ENCODE measurements at regions not wholly inside any gene's neighbourhood (a gene's known extent, or its start where the extent isn't known, plus 50 kb on each side); places are given as distances from the start of the nearest gene placed in this dataset.
A peak's percentile ranks its signal among the peaks of the same experiment; 100 is the strongest.

DNA sequence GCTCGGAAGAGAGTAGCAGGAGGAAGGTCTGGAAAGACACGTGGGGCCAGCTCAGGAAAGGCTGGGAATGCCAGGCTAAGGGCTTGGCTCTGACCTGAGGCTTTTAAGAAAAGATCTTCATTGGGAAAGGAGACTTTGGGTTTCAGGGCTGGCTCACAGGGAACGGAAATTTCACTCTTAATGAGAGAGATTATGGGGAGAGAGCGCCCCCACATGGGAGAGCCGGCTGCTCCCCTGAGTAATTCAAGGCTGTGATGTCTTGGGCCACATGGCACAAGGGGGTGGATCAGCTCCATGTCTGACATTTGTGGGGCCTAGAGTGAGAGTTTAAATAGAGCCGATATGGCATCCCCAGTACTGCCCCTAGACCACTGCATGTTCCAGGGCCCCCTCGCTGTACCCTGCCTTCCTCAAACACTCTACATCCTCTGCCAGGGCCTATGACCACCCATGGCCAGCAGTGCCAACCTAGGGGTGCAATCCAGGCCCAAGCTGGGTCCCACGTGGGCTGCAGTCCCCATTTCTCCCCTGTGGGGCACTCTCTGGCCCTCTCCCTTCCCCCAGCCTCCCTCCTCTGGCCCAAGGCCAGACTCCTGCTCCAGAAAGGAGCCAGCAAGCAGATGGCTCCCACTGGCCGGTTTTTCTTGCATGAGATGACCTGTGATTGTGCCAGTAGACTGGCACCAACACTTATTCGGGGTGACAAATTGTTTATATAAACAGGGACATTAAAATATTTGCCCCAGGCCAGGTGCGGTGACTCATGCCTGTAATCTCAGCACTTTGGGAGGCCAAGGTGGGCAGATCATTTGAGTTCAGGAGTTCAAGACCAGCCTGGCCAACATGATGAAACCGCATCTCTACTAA, 75.2 kb downstream of the ISX start:
- CTCF ChIA-PET: interaction anchor here (1.2 to 2.6 kb wide), 3 partner anchors 9 to 50 kb away, joined by 3 to 15 read pairs (median 11); no protein-coding TSS in a partner anchor
- WGBS (ENCODE audit: low lambda C conversion rate): 6% methylated on average over 10 of the region's 12 CpGs

GRCh38 chr22:35148381-35148780, 82.4 kb downstream of the ISX start:
- Histone ChIP-seq H3K27me3 (ENCODE audit: insufficient read depth) (peaks cover 5% of the 10 kb centered on the region; the same call in 1 of the 2 replicates), H3K4me3 (ENCODE audit: low read depth in 2 of 2, low read length in 1 of 2) (no peak overlapping the region), H3K79me2 (ENCODE audit: insufficient read depth) (no peaks in the 10 kb centered on the region), H3K9ac (no peak overlapping the region), H3K27ac (ENCODE audit: low read depth in 2 of 2, low read length in 1 of 2) (no peak overlapping the region), H3K9me3 (no peaks in the 10 kb centered on the region), H3F3A (replicated peaks; ENCODE audit: insufficient read depth) (no peaks in the 10 kb centered on the region), H3K9me2 (no peaks in the 10 kb centered on the region), H3K4me2 (no peak overlapping the region), H3K36me3 (replicated peaks in 1 of 2; ENCODE audit: control insufficient read depth in 1 of 2, insufficient read depth in 2 of 2, low read length in 1 of 2) (no peaks in the 10 kb centered on the region), H4K20me1 (ENCODE audit: insufficient read depth) (no peaks in the 10 kb centered on the region), H2AFZ (ENCODE audit: low read depth) (no peak overlapping the region), H3K4me1 (ENCODE audit: control insufficient read depth in 1 of 2, insufficient read depth in 2 of 2, low read depth in 1 of 2, low read length in 1 of 2) (no peaks in the 10 kb centered on the region; a peak in 1 of 4 replicates)
- CTCF ChIA-PET: interaction anchor here (1.0 to 1.5 kb wide), 5 partner anchors 9 to 733 kb away, joined by 3 to 4 read pairs (median 4); no protein-coding TSS in a partner anchor
- POLR2A ChIA-PET: no interaction called here
- no peak for DNase-seq
- 50% methylated on average over 2 of the region's 2 CpGs for WGBS (ENCODE audit: low lambda C conversion rate)
- TF ChIP-seq, protein P1, sequence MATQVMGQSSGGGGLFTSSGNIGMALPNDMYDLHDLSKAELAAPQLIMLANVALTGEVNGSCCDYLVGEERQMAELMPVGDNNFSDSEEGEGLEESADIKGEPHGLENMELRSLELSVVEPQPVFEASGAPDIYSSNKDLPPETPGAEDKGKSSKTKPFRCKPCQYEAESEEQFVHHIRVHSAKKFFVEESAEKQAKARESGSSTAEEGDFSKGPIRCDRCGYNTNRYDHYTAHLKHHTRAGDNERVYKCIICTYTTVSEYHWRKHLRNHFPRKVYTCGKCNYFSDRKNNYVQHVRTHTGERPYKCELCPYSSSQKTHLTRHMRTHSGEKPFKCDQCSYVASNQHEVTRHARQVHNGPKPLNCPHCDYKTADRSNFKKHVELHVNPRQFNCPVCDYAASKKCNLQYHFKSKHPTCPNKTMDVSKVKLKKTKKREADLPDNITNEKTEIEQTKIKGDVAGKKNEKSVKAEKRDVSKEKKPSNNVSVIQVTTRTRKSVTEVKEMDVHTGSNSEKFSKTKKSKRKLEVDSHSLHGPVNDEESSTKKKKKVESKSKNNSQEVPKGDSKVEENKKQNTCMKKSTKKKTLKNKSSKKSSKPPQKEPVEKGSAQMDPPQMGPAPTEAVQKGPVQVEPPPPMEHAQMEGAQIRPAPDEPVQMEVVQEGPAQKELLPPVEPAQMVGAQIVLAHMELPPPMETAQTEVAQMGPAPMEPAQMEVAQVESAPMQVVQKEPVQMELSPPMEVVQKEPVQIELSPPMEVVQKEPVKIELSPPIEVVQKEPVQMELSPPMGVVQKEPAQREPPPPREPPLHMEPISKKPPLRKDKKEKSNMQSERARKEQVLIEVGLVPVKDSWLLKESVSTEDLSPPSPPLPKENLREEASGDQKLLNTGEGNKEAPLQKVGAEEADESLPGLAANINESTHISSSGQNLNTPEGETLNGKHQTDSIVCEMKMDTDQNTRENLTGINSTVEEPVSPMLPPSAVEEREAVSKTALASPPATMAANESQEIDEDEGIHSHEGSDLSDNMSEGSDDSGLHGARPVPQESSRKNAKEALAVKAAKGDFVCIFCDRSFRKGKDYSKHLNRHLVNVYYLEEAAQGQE (IDR thresholded peaks at IDR 0.05; ENCODE audit: low read depth, low read length): no peak
- TF ChIP-seq ELF1 (IDR thresholded peaks at IDR 0.05) (no peak), FOSL2 (IDR thresholded peaks at IDR 0.05; ENCODE audit: borderline replicate concordance, low read depth) (no peak), SIN3A (IDR thresholded peaks at IDR 0.05; ENCODE audit: borderline replicate concordance, low read depth, low read length) (no peak), RAD21 (IDR thresholded peaks at IDR 0.05; ENCODE audit: low read length) (no peak), EZH2phosphoT487 (IDR thresholded peaks at IDR 0.05; ENCODE audit: borderline replicate concordance, low read depth) (no peak), MXI1 (IDR thresholded peaks at IDR 0.05; ENCODE audit: low read depth, low read length) (no peak), TCF12 (IDR thresholded peaks at IDR 0.05) (no peak), CHD2 (IDR thresholded peaks at IDR 0.05; ENCODE audit: low read length, partially characterized antibody) (no peak), FOXJ3 (CRISPR knock-in tag; IDR thresholded peaks at IDR 0.05) (no peak), ZBTB33 (IDR thresholded peaks at IDR 0.05; ENCODE audit: borderline replicate concordance, low read depth) (no peak), TEAD4 (IDR thresholded peaks at IDR 0.05; ENCODE audit: borderline replicate concordance, insufficient read depth) (no peak)

More for the DNA sequence above, 75.2 kb downstream of the ISX start:
- Histone ChIP-seq H3F3A (replicated peaks; ENCODE audit: insufficient read depth) (no peaks in the 10 kb centered on the region), H3K4me1 (ENCODE audit: control insufficient read depth in 1 of 2, insufficient read depth in 2 of 2, low read depth in 1 of 2, low read length in 1 of 2) (no peaks in the 10 kb centered on the region), H3K9me3 (no peaks in the 10 kb centered on the region), H4K20me1 (ENCODE audit: insufficient read depth) (no peaks in the 10 kb centered on the region), H3K4me2 (no peak overlapping the region), H3K4me3 (ENCODE audit: low read depth in 2 of 2, low read length in 1 of 2) (no peak overlapping the region), H3K27ac (ENCODE audit: low read depth in 2 of 2, low read length in 1 of 2) (no peak overlapping the region), H2AFZ (ENCODE audit: low read depth) (no peak overlapping the region), H3K9ac (no peak overlapping the region), H3K27me3 (ENCODE audit: insufficient read depth) (no peaks in the 10 kb centered on the region; the same call in 1 of the 2 replicates), H3K79me2 (ENCODE audit: insufficient read depth) (no peaks in the 10 kb centered on the region), H3K36me3 (replicated peaks in 1 of 2; ENCODE audit: control insufficient read depth in 1 of 2, insufficient read depth in 2 of 2, low read length in 1 of 2) (no peaks in the 10 kb centered on the region), H3K9me2 (no peaks in the 10 kb centered on the region)
- POLR2A ChIA-PET: no interaction called here
- DNase-seq: peak; percentile 23
- TF ChIP-seq MAX (IDR thresholded peaks at IDR 0.05; ENCODE audit: low read depth) (no peak), FOSL2 (IDR thresholded peaks at IDR 0.05; ENCODE audit: borderline replicate concordance, low read depth) (no peak), RAD21 (IDR thresholded peaks at IDR 0.05; ENCODE audit: low read length) (0 out of 2 replicates have a peak, but pooled peaks have one; percentile 2), CTCF (IDR thresholded peaks at IDR 0.05) (0 out of 2 replicates have a peak, but pooled peaks have one; percentile 17)

All from SK-N-SH (cell line).